NCI-H345 treated with DMSO at 0.1 percent for 48 hours (cell line): ENCODE measurements at regions not wholly inside any gene's neighbourhood (a gene's known extent, or its start where the extent isn't known, plus 50 kb on each side); places are given as distances from the start of the nearest gene placed in this dataset.
"Not testable (repeated sequence)": the region's sequence is repeated elsewhere in the genome, so short reads cannot be mapped to it uniquely, and the experiment has no call there.

Experiments used
- DNase-seq: peaks from one replicate; lab custom pipeline; 2025; ENCODE audit not compliant: unreplicated experiment; lab: John Stamatoyannopoulos, UW

- DNase-seq: not testable (repeated sequence)
Measured at GRCh38 chr3:11916425-11916762, 69.7 kb upstream of the TAMM41 start.

DNA sequence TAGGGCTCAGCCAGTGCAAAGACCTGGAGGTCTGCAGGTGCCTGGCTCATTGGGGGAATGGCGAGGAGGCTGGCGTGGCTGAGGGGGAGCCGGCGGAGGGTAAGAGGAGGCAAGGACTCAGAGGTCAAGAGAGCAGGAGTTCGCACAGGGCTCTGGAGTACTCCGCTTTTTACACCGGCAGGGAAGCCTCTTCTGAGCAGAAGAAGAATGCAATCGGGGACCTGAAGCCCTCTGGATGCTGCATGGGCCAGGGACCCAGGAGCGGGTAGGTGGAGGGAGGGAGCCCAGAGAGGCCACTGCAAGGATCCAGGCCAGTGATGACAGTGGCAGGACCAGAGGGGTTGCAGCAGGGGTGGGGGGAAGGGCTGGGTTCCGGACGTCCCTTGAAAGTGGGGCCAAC lies 70.4 kb upstream of the TAMM41 start:
- no peak for DNase-seq

DNA sequence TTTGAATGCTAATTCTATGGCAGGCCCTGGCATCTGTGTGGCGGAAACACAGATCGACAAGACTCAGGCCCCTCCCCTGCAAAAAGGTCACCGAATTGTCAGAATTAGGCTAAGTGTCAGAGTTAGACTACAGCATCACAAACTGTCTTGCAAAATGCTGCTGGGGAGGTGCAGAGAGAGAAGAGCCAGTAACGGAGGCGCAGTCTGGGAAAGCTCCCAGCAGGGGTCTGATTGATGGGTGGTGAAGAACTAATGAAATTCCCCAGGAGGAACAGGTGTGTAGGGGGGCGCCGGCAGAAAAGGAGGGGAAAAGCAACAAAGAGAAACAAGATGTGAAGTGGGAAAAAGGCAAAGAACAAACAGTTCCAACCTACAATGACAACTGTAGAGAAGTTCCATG lies 72.7 kb upstream of the TAMM41 start:
- DNase-seq: no peak

GRCh38 chr3:11924518-11924917 lies 77.8 kb upstream of the TAMM41 start:
- no peak for DNase-seq

- no peak for DNase-seq
Measured at GRCh38 chr3:11928381-11928780, 75.8 kb upstream of the SYN2 start.

- DNase-seq: no peak
Measured at GRCh38 chr3:11929531-11929930, 74.7 kb upstream of the SYN2 start.

GRCh38 chr3:11930084-11930483 lies 74.1 kb upstream of the SYN2 start:
- DNase-seq: no peak

DNA sequence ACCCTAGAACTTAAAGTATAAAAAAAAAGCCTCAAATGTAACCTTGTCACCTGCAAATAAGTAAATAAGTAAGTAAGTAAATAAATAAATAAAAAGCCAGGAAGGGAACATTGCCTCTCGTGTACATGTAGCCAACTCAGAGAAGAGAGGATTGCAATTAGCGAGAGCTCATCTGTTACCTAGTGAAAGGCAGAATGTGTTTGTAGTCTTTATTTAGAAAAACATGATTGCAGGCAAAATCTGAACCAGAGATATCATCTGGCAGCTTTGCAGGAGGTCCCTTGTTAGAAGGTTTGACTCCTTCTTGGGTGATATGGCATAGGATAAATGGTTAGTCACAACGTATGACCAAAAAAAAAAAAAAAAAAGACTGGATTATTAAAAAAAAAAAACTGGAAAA lies 71.6 kb upstream of the SYN2 start:
- DNase-seq: no peak

GRCh38 chr3:11933529-11933928 lies 70.7 kb upstream of the SYN2 start:
- DNase-seq: no peak

GRCh38 chr3:11944052-11944673 lies 60.0 kb upstream of the SYN2 start:
- DNase-seq: peak; percentile 32

DNA sequence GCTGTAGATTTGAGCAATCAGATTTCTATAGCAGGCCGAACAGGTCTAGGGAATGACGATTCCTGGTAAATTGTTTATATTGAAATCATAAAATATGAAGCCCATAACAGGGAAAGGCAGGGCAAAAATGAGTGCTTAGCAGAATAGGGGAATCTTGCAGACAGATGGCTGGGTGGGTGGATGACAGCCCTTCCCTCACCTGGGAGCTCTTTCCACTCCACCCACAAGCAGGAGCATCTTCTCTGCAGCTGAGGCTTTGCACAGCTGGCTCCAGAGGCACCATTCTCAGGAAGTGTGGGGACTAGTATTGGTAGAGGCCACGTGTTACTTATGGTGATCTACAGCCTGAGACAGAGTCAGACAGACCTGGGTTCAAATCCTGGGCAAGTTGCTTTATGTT lies 55.9 kb upstream of the SYN2 start:
- DNase-seq: no peak

GRCh38 chr3:11948866-11949265 lies 55.3 kb upstream of the SYN2 start:
- DNase-seq: no peak

GRCh38 chr3:11949351-11949750 lies 54.8 kb upstream of the SYN2 start:
- DNase-seq: no peak

DNA sequence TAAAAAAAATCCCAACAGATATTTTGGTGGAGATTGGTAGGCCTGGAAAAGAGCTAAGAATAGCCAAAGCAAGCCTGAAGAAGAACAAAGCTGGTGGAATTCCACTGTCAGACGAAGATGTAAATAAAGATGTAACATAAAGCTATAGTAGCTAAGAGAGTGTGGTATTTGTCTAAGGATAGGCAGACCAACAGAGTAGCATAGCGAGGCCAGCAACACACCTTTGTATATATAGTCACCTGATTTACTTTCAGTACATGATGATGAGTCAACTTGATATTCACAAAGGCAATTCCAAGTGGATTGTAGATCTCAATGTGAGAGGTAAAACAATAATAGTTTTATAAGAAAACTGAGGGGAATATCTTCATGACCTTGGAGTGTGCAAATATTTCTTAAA lies 53.6 kb upstream of the SYN2 start:
- DNase-seq: no peak

DNA sequence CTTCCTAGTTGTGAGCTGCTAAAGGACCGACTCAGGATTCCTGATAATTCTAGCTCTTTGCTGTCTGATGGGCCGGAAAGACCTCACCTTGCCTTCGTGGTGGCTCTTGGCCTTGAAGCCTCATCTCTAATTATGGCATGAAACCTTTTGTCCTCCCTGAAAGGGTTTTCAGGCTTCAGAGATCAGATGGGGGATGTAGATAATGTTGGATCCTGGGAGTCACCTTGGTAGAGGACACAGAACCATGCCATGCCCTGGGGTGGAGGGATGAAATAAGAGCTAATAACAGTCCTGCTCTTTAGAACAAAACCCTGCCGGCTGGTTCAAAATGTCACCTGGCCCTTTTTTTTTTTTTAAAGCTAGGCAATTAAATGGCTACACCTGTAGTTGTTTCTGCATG lies 50.8 kb upstream of the SYN2 start:
- DNase-seq: peak; percentile 50

DNA sequence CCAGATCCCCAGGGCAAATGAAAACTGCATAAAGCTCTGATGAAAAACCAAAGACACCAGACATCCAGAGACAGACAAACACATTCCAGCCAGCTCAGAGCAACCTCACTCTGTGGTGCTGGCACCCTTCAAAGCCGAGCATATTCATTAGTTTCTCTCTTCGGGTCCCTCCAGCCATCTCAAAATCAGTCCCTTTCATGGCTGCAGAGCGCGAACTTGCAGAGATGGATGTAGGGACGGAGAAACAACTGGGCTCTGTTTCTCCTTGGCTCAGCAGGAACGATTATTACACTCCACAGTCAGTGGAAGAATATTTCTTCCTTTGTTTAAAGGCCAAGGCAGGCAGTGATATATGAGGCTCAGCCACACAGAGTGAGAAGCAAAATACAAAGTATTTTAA lies 50.4 kb upstream of the SYN2 start:
- no peak for DNase-seq

DNA sequence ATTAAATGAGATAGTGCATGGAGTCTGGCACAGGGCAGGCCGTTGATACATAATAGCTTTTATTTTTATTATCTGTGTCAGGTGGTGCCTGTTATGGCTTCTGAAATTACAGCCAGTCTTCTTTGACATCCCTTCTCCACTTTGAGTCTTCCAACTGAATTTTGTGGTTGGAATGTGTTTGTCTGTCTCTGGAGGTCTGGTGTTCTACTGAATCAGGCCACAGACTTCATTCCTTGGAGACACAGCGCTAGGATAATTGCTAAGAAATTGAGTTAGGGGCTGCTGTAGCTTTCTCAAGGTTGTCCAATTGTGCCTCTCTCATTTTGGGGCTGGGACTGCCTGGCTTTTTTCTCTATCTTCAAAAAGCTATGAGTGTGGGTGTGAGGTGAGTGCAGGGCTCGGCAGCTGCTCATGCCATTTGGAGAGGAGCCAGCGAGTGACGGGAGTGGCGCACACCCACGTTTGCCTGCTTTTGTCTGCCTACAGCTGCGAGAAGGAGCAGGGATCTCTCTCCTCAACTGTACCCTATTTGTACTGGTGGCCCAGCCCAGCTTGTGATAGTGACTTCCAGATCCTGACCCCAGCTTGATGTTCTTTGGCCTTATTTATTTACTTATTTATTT lies 49.8 kb upstream of the SYN2 start:
- DNase-seq: peak; percentile 50
